WTC11 (cell line): ENCODE measurements at regions not wholly inside any gene's neighbourhood (a gene's known extent, or its start where the extent isn't known, plus 50 kb on each side); places are given as distances from the start of the nearest gene placed in this dataset.

ENCODE experiments used
- E2F4 ChIP-seq: sonication (generic); formaldehyde crosslinking; IDR thresholded peaks from 2 replicates; pipeline ENCODE4 v1.8.1; 2022; ENCODE audit warnings: low read depth, mild to moderate bottlenecking, moderate library complexity, missing genetic modification reagents, borderline replicate concordance
- MAX ChIP-seq: sonication (generic); formaldehyde crosslinking; IDR thresholded peaks from 2 replicates; pipeline ENCODE4 v1.8.0; 2022; ENCODE audit warnings: mild to moderate bottlenecking, missing genetic modification reagents
- MXD4 ChIP-seq: fragments of 250-450 bp; sonication (Bioruptor Pico); IDR thresholded peaks from 2 replicates; pipeline ENCODE4 v1.8.0; 2021; ENCODE audit warnings: mild to moderate bottlenecking, moderate library complexity, borderline replicate concordance
- PRRX2 ChIP-seq: fragments of 250-450 bp; sonication (Bioruptor Pico); IDR thresholded peaks from 2 replicates; pipeline ENCODE4 v1.8.0; 2021; ENCODE audit warnings: mild to moderate bottlenecking
- RELA ChIP-seq: sonication (generic); formaldehyde crosslinking; IDR thresholded peaks from 2 replicates; pipeline ENCODE4 v1.8.1; 2022; ENCODE audit warnings: missing genetic modification reagents, mild to moderate bottlenecking, borderline replicate concordance
- TEAD1 ChIP-seq: sonication (generic); formaldehyde crosslinking; IDR thresholded peaks from 2 replicates; pipeline ENCODE4 v1.8.0; 2022; ENCODE audit warnings: mild to moderate bottlenecking, missing genetic modification reagents
- TP53 ChIP-seq: sonication (generic); formaldehyde crosslinking; IDR thresholded peaks from 2 replicates; pipeline ENCODE4 v1.8.1; 2023; ENCODE audit warnings: mild to moderate bottlenecking, missing genetic modification reagents
- USF2 ChIP-seq: sonication (generic); formaldehyde crosslinking; IDR thresholded peaks from 2 replicates; pipeline ENCODE4 v1.8.1; 2023; ENCODE audit warnings: mild to moderate bottlenecking, missing genetic modification reagents, moderate library complexity
- ZNF281 ChIP-seq: sonication (generic); formaldehyde crosslinking; IDR thresholded peaks from 2 replicates; pipeline ENCODE4 v1.8.0; 2023; ENCODE audit warnings: mild to moderate bottlenecking, missing genetic modification reagents
- TF ChIP-seq, protein P1 (sequence below): fragments of 200-600 bp; IDR thresholded peaks from 2 replicates; pipeline ENCODE4 v1.8.0; 2022; ENCODE audit warnings: antibody characterized with exemption
- TF ChIP-seq, protein P2 (sequence below): sonication (generic); formaldehyde crosslinking; IDR thresholded peaks from 2 replicates; pipeline ENCODE4 v1.8.1; 2023; ENCODE audit warnings: mild to moderate bottlenecking, missing genetic modification reagents, moderate library complexity

- TF ChIP-seq, protein P1, sequence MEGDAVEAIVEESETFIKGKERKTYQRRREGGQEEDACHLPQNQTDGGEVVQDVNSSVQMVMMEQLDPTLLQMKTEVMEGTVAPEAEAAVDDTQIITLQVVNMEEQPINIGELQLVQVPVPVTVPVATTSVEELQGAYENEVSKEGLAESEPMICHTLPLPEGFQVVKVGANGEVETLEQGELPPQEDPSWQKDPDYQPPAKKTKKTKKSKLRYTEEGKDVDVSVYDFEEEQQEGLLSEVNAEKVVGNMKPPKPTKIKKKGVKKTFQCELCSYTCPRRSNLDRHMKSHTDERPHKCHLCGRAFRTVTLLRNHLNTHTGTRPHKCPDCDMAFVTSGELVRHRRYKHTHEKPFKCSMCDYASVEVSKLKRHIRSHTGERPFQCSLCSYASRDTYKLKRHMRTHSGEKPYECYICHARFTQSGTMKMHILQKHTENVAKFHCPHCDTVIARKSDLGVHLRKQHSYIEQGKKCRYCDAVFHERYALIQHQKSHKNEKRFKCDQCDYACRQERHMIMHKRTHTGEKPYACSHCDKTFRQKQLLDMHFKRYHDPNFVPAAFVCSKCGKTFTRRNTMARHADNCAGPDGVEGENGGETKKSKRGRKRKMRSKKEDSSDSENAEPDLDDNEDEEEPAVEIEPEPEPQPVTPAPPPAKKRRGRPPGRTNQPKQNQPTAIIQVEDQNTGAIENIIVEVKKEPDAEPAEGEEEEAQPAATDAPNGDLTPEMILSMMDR = no peak
- TF ChIP-seq PRRX2 (CRISPR knock-in tag) = no peak
- TF ChIP-seq RELA = no peak
- no peak for TF ChIP-seq E2F4 (CRISPR knock-in tag)
- TF ChIP-seq ZNF281 = no peak
- no peak for TF ChIP-seq TEAD1
- no peak for TF ChIP-seq MXD4 (CRISPR knock-in tag)
- TF ChIP-seq USF2 (CRISPR knock-in tag) = no peak
- TF ChIP-seq MAX (CRISPR knock-in tag) = no peak
- no peak for TF ChIP-seq TP53 (CRISPR knock-in tag)
- TF ChIP-seq, protein P2, sequence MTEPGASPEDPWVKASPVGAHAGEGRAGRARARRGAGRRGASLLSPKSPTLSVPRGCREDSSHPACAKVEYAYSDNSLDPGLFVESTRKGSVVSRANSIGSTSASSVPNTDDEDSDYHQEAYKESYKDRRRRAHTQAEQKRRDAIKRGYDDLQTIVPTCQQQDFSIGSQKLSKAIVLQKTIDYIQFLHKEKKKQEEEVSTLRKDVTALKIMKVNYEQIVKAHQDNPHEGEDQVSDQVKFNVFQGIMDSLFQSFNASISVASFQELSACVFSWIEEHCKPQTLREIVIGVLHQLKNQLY (CRISPR knock-in tag) = no peak
These were observed 226.4 kb downstream of the PIK3C3 start for GRCh38 chr18:42181474-42181873.
